Esophagus squamous epithelium (tissue), 5 donors: ENCODE measurements at regions not wholly inside any gene's neighbourhood (a gene's known extent, or its start where the extent isn't known, plus 50 kb on each side); places are given as distances from the start of the nearest gene placed in this dataset.
"Not testable (repeated sequence)": the region's sequence is repeated elsewhere in the genome, so short reads cannot be mapped to it uniquely, and the experiment has no call there.

Experiments
- DNase-seq: peaks from one replicate; lab custom pipeline; 2025; lab: John Stamatoyannopoulos, UW
- H3K27ac ChIP-seq, 4 donors: fragments of 200-600 bp; sonication (generic); one replicate each; pipeline ENCODE4 v1.5.1; 2016 to 2019; ENCODE audit warnings: mild to moderate bottlenecking in 1 of 4
- H3K27me3 ChIP-seq, 4 donors: fragments of 200-600 bp; sonication (generic); 1 replicate in 3 of 4; 2 replicates in 1 of 4; pipeline versions ENCODE4 v1.5.1 to v1.6.0; 2017 to 2021; ENCODE audit warnings: antibody characterized with exemption in 1 of 4
- H3K36me3 ChIP-seq, 3 donors: fragments of 200-600 bp; sonication (generic); one replicate each; pipeline ENCODE4 v1.5.1; 2016 to 2019
- H3K4me1 ChIP-seq, 3 donors: fragments of 200-600 bp; sonication (generic); one replicate each; pipeline ENCODE4 v1.5.1; 2017 to 2019
- H3K4me3 ChIP-seq, 4 donors: fragments of 200-600 bp; sonication (generic); 1 replicate in 3 of 4; 2 replicates in 1 of 4; pipeline ENCODE4 v1.5.1; 2016 to 2019; ENCODE audit warnings: mild to moderate bottlenecking in 2 of 4, moderate library complexity in 1 of 4
- H3K9me3 ChIP-seq, 3 donors: fragments of 200-600 bp; sonication (generic); one replicate each; pipeline ENCODE4 v1.5.1; 2016 to 2019
- POLR2A ChIP-seq, 4 donors: fragments of 450-650 bp; IDR thresholded peaks; one replicate each; pipeline ENCODE4 v1.6.1; 2017; ENCODE audit warnings: antibody characterized with exemption in 4 of 4, mild to moderate bottlenecking in 4 of 4, moderate library complexity in 3 of 4
- WGBS, 2 donors: methylation state at CpG; one replicate each; pipeline ENCODE4 v1.1.5; 2018; 5-methylcytosine and 5-hydroxymethylcytosine counted together
- intact Hi-C: fragments of 100-400 bp; cut with DNase I; formaldehyde crosslinking; loops from one replicate; pipeline ENCODE4 v1.15.0; 2022
- TF ChIP-seq, protein P1 (sequence below), 6 experiments: fragments of 450-650 bp in 4 of 6; fragments of 200-600 bp in 2 of 6; sonication (generic) in 2 of 6; IDR thresholded peaks; one replicate each; pipeline ENCODE4 v1.5.1; 2016 to 2019; ENCODE audit warnings: antibody characterized with exemption in 6 of 6, mild to moderate bottlenecking in 4 of 6, moderate library complexity in 4 of 6
- donor health status: DM: yes; HTN: yes; CAD: no.

DNA sequence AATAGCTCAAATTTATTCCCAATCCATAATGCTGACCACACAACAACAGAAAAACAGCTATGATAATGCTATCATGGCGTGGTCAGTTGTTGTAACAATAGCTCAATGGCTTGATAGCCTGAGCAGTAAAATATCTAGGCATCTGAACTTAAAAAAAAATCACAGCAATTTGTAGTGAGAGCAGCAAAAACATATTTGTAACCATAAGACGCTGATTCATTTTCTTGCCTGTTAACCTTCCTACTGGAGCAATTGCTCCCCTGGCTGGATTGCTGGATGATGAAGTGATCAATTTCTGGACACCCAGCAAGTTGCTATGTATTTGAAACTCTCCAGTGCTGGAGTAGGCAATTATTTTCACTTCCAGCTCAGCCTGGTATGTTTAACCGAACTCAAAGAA lies 115.1 kb downstream of the PCSK1 start:
- H3K36me3 ChIP-seq, result no peaks in the 10 kb centered on the region
- no peaks in the 10 kb centered on the region for H3K27me3 ChIP-seq
- H3K27ac ChIP-seq, result no peak overlapping the region
- intact Hi-C loops, result no loop called here
- WGBS, 2 donors, result 93 to 98% methylated on average over 3 of the region's 3 CpGs
- no peak for DNase-seq
- H3K4me3 ChIP-seq, result no peak overlapping the region
- peaks cover 3 to 37% (median 8%) of the 10 kb centered on the region in 3 donors for H3K4me1 ChIP-seq
- no peaks in the 10 kb centered on the region for H3K9me3 ChIP-seq
- no peak for TF ChIP-seq POLR2A (IDR thresholded peaks at IDR 0.05)
- TF ChIP-seq, protein P1, sequence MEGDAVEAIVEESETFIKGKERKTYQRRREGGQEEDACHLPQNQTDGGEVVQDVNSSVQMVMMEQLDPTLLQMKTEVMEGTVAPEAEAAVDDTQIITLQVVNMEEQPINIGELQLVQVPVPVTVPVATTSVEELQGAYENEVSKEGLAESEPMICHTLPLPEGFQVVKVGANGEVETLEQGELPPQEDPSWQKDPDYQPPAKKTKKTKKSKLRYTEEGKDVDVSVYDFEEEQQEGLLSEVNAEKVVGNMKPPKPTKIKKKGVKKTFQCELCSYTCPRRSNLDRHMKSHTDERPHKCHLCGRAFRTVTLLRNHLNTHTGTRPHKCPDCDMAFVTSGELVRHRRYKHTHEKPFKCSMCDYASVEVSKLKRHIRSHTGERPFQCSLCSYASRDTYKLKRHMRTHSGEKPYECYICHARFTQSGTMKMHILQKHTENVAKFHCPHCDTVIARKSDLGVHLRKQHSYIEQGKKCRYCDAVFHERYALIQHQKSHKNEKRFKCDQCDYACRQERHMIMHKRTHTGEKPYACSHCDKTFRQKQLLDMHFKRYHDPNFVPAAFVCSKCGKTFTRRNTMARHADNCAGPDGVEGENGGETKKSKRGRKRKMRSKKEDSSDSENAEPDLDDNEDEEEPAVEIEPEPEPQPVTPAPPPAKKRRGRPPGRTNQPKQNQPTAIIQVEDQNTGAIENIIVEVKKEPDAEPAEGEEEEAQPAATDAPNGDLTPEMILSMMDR (IDR thresholded peaks at IDR 0.05), result no peak

DNA sequence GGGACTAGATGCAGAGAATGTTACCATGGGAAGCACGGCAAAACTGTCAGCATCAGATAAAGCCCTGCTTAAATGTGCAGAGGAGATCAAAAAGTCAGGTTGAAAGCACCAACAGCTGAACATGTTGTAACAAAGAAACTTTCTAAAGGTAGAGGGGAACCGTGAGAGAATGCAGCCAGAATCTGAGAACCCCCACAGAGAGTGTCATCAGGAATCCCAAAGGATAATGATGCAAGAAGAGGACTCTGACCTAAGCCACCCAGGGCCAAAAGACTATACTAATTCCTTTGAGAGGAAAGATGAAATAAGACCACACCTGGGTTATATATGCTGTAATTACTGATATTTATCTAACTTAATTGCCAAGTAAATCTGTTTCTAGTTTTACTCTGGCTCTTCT lies 116.6 kb downstream of the PCSK1 start:
- intact Hi-C loops, result no loop called here
- Histone ChIP-seq H3K4me1 (peaks cover 3 to 28% (median 8%) of the 10 kb centered on the region in 3 donors), H3K9me3 (no peaks in the 10 kb centered on the region), H3K4me3 (no peak overlapping the region), H3K27me3 (no peaks in the 10 kb centered on the region), H3K36me3 (no peaks in the 10 kb centered on the region), H3K27ac (no peak overlapping the region)
- 61 to 73% methylated on average over 2 of the region's 2 CpGs for WGBS, 2 donors
- no peak for TF ChIP-seq POLR2A (IDR thresholded peaks at IDR 0.05)
- TF ChIP-seq, protein P1 (IDR thresholded peaks at IDR 0.05), result no peak
- DNase-seq, result no peak

DNA sequence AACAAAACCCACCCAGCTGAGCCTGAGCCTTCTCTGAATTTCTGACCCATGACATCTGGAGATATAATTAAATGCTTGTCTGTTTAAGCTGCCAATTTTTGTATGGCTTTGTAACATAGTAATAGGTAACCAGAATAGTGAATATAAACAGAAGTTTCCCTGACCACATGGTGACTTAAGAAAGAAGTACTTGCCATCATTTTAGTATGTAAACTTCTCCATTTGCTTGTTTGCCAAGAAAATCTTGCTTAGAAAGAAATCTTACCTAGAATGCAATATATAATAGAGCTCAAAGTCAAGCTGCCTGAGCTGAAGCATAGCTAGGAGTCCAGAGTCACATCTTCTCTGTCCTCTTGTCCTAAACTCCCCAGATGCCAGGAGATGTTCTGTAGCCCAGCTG lies 117.0 kb downstream of the PCSK1 start:
- TF ChIP-seq POLR2A (IDR thresholded peaks at IDR 0.05), result no peak
- TF ChIP-seq, protein P1 (IDR thresholded peaks at IDR 0.05), result no peak
- Histone ChIP-seq H3K9me3 (peaks cover 0 to 5% (median 0%) of the 10 kb centered on the region in 3 donors), H3K27ac (no peak overlapping the region), H3K36me3 (no peaks in the 10 kb centered on the region), H3K4me1 (peaks cover 3 to 24% (median 3%) of the 10 kb centered on the region in 3 donors), H3K4me3 (no peak overlapping the region), H3K27me3 (no peaks in the 10 kb centered on the region)
- DNase-seq, result no peak
- intact Hi-C loops, result no loop called here

DNA sequence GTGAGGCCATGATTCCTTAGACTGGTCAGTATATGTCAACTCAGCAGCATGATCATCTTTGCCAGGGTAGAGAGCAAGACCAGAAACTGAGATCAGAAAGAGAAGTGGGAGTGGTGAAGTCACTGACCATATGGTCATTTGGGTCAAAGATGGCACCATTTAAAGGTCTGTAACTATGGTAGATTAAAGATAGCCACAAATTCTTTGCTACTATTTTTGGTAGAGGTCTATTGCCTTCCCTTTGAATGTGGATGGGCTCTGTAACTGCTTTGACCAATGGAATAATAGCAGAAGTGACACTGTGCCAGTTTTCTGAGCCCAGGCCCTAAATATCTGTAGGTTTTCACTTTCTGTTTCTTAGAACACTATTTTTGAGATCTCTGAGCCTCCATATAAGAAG lies 117.6 kb downstream of the PCSK1 start:
- no peak for TF ChIP-seq POLR2A (IDR thresholded peaks at IDR 0.05)
- TF ChIP-seq, protein P1 (IDR thresholded peaks at IDR 0.05), result no peak
- Histone ChIP-seq H3K27ac (no peak overlapping the region), H3K27me3 (no peaks in the 10 kb centered on the region), H3K36me3 (no peaks in the 10 kb centered on the region), H3K9me3 (peaks cover 0 to 10% (median 0%) of the 10 kb centered on the region in 3 donors), H3K4me3 (no peak overlapping the region), H3K4me1 (peaks cover 0 to 18% (median 3%) of the 10 kb centered on the region in 3 donors)
- intact Hi-C loops, result no loop called here
- no peak for DNase-seq

DNA sequence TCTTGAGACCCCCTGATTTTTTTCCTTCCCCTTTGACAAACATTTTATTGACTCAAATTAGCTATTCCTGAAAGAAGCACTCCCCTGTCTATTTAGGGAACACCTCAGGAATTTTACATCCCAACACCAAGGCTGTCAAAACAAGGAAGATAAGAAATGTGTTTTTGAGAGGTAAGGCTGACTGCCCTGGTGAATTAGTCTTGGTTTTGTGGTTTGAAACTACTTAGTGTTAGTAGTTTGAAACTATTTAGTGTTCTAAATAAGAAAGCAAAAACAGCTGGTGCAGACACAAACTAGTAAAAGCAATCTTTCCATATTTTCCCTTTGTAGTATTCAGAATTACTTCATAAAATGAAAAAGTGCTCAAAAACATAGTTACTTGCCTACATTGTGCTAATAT lies 120.7 kb downstream of the PCSK1 start:
- H3K36me3 ChIP-seq, result no peaks in the 10 kb centered on the region
- no peak for DNase-seq

DNA sequence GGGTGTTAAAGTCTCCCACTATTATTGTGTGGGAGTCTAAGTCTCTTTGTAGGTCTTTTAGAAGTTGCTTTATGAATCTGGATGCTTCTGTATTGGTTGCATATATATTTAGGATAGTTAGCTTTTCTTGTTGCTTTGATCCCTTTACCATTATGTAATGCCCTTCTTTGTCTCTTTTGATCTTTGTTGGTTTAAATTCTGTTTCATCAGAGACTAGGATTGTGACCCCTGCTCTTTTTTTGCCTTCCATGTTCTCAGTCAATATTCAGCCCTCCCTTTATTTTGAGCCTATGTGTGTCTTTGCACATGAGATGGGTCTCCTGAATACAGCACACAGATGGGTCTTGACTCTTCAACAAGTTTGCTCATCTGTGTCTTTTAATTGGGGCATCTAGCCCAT lies 126.0 kb downstream of the PCSK1 start:
- H3K9me3 ChIP-seq, result peaks cover 0 to 19% (median 0%) of the 10 kb centered on the region in 3 donors
- H3K27ac ChIP-seq, H3K4me1 ChIP-seq, DNase-seq, H3K27me3 ChIP-seq, H3K4me3 ChIP-seq, H3K36me3 ChIP-seq, intact Hi-C loops: not testable (repeated sequence)

More for the DNA sequence above, 120.7 kb downstream of the PCSK1 start:
- Histone ChIP-seq H3K4me1 (no peaks in the 10 kb centered on the region), H3K27ac (no peak overlapping the region), H3K27me3 (no peaks in the 10 kb centered on the region), H3K4me3 (no peak overlapping the region), H3K9me3 (peaks cover 0 to 14% (median 0%) of the 10 kb centered on the region in 3 donors)
- no peak for TF ChIP-seq POLR2A (IDR thresholded peaks at IDR 0.05)
- TF ChIP-seq, protein P1 (IDR thresholded peaks at IDR 0.05), result no peak
- intact Hi-C loops, result no loop called here
